Adrenal gland (tissue), 5 donors: ENCODE measurements at regions not wholly inside any gene's neighbourhood (a gene's known extent, or its start where the extent isn't known, plus 50 kb on each side); places are given as distances from the start of the nearest gene placed in this dataset.

Source experiments
- POLR2A ChIP-seq, 2 donors: fragments of 450-650 bp; IDR thresholded peaks; one replicate each; pipeline ENCODE4 v1.6.1; 2017; ENCODE audit warnings: antibody characterized with exemption in 2 of 2, mild to moderate bottlenecking in 2 of 2, moderate library complexity in 1 of 2
- TF ChIP-seq, protein P1 (sequence below), 6 experiments: fragments of 450-650 bp in 4 of 6; fragments of 200-600 bp in 2 of 6; sonication (generic) in 1 of 6; IDR thresholded peaks; 1 replicate in 5 of 6; 2 replicates in 1 of 6; pipeline versions ENCODE4 v1.5.1 to v1.8.0; 2016 to 2021; ENCODE audit warnings: antibody characterized with exemption in 6 of 6, mild to moderate bottlenecking in 2 of 6, moderate library complexity in 1 of 6
- donor health status: DM: no; HTN: no; CAD: no.

DNA sequence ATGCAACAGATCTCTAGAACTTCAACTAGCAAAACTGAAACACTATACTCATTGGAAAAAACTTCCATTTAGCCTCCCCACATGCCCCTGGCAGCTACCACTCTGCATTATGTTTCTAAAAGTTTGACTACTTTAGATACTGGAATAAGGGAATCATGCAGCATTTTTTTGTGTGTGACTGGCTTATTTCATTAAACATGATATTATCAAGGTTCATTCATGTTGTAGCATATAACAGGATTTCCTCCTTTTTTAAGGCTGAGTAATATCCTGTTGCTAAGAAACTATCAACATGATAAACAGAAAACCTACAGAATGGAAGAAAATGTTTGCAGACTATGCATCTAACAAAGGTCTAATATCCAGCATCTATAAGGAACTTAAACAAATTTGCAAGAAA, 597.9 kb downstream of the DMRTA1 start:
- TF ChIP-seq, protein P1, sequence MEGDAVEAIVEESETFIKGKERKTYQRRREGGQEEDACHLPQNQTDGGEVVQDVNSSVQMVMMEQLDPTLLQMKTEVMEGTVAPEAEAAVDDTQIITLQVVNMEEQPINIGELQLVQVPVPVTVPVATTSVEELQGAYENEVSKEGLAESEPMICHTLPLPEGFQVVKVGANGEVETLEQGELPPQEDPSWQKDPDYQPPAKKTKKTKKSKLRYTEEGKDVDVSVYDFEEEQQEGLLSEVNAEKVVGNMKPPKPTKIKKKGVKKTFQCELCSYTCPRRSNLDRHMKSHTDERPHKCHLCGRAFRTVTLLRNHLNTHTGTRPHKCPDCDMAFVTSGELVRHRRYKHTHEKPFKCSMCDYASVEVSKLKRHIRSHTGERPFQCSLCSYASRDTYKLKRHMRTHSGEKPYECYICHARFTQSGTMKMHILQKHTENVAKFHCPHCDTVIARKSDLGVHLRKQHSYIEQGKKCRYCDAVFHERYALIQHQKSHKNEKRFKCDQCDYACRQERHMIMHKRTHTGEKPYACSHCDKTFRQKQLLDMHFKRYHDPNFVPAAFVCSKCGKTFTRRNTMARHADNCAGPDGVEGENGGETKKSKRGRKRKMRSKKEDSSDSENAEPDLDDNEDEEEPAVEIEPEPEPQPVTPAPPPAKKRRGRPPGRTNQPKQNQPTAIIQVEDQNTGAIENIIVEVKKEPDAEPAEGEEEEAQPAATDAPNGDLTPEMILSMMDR (IDR thresholded peaks at IDR 0.05): no peak
- no peak for TF ChIP-seq POLR2A (IDR thresholded peaks at IDR 0.05)
